Ishikawa (cell line): ENCODE measurements at regions not wholly inside any gene's neighbourhood (a gene's known extent, or its start where the extent isn't known, plus 50 kb on each side); places are given as distances from the start of the nearest gene placed in this dataset.

Experiments
- CEBPB ChIP-seq: IDR thresholded peaks from 2 replicates; pipeline ENCODE4 v1.6.1; 2012
- CREB1 ChIP-seq: IDR thresholded peaks from 2 replicates; pipeline ENCODE4 v1.6.1; 2012; ENCODE audit warnings: low read depth
- EGR1 ChIP-seq: IDR thresholded peaks from 2 replicates; pipeline ENCODE4 v1.6.1; 2012
- EP300 ChIP-seq: IDR thresholded peaks from 2 replicates; pipeline ENCODE4 v1.6.1; 2012; ENCODE audit warnings: borderline replicate concordance
- FOXM1 ChIP-seq: IDR thresholded peaks from 2 replicates; pipeline ENCODE4 v1.6.1; 2012; ENCODE audit warnings: low read depth, borderline replicate concordance
- MAX ChIP-seq: IDR thresholded peaks from 2 replicates; pipeline ENCODE4 v1.6.1; 2012
- NFIC ChIP-seq: IDR thresholded peaks from 2 replicates; pipeline ENCODE4 v1.6.1; 2012
- RAD21 ChIP-seq: IDR thresholded peaks from 2 replicates; pipeline ENCODE4 v1.6.1; 2012; ENCODE audit warnings: low read depth
- TAF1 ChIP-seq: IDR thresholded peaks from 2 replicates; pipeline ENCODE4 v1.6.1; 2012; ENCODE audit warnings: low read depth, mild to moderate bottlenecking
- TCF12 ChIP-seq: IDR thresholded peaks from 2 replicates; pipeline ENCODE4 v1.6.1; 2012; ENCODE audit warnings: low read depth
- TEAD4 ChIP-seq: IDR thresholded peaks from 2 replicates; pipeline ENCODE4 v1.6.1; 2012
- USF1 ChIP-seq: IDR thresholded peaks from 2 replicates; pipeline ENCODE4 v1.6.1; 2012
- ZBTB7A ChIP-seq: IDR thresholded peaks from 2 replicates; pipeline ENCODE4 v1.6.1; 2012; ENCODE audit warnings: low read depth
- TF ChIP-seq, protein P1 (sequence below): IDR thresholded peaks from 2 replicates; pipeline ENCODE4 v1.6.1; 2012; ENCODE audit warnings: low read depth, mild to moderate bottlenecking

- TF ChIP-seq EP300 (no peak), TAF1 (no peak), TEAD4 (no peak), TCF12 (no peak), ZBTB7A (no peak), MAX (no peak), CEBPB (no peak), NFIC (no peak), RAD21 (no peak), FOXM1 (no peak), USF1 (no peak), CREB1 (no peak), EGR1 (no peak)
- TF ChIP-seq, protein P1, sequence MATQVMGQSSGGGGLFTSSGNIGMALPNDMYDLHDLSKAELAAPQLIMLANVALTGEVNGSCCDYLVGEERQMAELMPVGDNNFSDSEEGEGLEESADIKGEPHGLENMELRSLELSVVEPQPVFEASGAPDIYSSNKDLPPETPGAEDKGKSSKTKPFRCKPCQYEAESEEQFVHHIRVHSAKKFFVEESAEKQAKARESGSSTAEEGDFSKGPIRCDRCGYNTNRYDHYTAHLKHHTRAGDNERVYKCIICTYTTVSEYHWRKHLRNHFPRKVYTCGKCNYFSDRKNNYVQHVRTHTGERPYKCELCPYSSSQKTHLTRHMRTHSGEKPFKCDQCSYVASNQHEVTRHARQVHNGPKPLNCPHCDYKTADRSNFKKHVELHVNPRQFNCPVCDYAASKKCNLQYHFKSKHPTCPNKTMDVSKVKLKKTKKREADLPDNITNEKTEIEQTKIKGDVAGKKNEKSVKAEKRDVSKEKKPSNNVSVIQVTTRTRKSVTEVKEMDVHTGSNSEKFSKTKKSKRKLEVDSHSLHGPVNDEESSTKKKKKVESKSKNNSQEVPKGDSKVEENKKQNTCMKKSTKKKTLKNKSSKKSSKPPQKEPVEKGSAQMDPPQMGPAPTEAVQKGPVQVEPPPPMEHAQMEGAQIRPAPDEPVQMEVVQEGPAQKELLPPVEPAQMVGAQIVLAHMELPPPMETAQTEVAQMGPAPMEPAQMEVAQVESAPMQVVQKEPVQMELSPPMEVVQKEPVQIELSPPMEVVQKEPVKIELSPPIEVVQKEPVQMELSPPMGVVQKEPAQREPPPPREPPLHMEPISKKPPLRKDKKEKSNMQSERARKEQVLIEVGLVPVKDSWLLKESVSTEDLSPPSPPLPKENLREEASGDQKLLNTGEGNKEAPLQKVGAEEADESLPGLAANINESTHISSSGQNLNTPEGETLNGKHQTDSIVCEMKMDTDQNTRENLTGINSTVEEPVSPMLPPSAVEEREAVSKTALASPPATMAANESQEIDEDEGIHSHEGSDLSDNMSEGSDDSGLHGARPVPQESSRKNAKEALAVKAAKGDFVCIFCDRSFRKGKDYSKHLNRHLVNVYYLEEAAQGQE: no peak
Measured at GRCh38 chr2:133819906-133820305, 251.6 kb upstream of the NCKAP5 start.
